CD4-positive, alpha-beta T cell treated with Interleukin-2 at 100 ng/mL for 4 hours (primary cell): ENCODE measurements at regions not wholly inside any gene's neighbourhood (a gene's known extent, or its start where the extent isn't known, plus 50 kb on each side); places are given as distances from the start of the nearest gene placed in this dataset.
"Not testable (repeated sequence)": the region's sequence is repeated elsewhere in the genome, so short reads cannot be mapped to it uniquely, and the experiment has no call there.

Source experiments
- DNase-seq: peaks from one replicate; pipeline ENCODE4 v3.0.0-alpha.2; 2020; ENCODE audit warnings: low spot score

DNA sequence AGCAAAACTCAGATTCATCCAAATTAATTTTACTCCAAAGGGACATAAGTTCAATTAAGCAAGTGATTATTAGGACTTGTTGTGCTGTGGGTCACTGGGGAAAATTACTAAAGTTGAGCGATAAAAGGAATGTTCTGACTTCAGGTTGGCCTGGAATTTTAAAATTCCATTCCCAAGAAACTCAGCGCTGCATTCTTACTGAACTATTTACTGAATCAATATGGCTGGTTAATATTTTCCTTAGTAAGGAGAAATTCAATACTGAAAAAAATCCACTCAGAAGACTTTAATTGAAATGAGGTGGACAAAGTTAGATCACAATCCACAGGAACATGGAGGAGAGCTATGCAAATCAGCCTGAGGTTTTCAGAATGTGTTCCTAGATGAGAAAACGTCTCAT, 578.9 kb upstream of the NR5A2 start:
- DNase-seq, result no peak

DNA sequence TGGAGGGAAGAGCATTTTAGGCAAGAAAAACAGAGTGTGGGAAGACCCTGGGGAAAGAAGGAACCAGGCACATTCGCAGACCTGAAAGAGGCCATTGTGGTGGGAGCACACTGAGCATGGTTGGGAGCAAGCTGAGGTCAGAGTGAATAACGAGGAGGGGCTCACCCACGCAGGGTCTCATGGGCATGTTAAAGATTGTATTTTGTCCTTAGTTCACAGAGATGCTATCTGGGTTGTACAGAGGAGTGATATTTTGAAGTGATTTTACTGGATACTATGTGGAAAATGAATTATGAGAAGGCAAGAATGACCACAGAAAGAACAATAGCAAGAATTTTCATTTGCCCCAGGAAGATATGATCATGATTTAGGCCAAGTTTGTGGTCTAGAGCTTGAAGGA, 578.3 kb upstream of the NR5A2 start:
- no peak for DNase-seq

DNA sequence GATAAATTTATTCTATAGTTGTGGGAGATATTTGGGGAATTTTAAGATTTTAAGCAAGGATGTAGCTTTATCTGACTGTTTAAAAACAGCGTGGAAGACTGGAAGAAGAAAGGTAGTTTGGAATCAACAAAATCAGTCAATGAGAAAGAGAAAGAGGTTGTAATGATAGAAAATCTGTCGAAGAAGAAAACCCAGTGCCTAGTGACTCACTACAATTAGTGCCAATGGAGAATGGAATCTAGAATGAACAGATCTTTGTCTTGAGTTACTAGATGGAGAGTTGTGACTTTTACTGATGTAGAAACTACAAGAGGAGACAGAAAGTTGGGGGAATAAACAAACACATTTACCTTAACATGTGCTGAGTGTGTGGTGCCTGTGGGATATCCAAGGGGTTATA, 577.8 kb upstream of the NR5A2 start:
- DNase-seq, result no peak

DNA sequence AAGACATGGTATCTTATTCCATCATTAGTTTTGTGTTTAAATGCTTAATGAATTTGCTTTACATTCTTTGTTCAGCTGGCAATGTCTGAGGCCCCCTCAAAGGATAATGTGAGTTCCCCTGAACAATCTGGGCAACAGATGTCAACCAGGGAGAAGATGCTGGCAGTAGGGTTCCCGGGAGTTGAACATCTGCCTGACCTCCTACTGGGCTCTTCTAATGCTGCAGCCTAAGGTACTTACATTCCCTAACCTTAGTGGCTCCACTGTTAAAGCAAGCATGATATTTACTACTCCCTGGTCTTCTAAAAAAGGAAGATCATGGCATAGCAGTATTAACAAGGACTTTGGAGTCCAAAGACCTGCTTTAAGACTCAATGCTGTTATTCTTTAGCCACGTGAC, 574.9 kb upstream of the NR5A2 start:
- no peak for DNase-seq

DNA sequence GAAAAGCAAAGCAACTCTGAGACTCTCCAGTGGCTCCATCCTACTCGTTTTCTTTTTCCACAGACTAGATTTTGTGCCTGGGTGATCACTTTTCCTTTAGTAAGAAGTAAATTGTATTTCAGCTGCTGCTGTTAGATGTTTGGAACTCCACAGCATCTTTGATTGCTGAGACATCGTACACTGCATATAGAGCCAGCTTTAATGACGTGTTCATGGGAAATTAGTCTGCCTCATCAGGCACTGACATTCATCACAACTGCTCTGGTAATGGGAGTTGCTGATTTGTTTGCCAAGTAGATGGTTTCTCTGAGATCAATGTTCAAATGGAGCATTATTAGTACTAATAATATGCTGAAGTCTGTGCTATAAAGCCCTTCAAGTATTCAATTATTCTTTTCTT, 573.8 kb upstream of the NR5A2 start:
- DNase-seq, result no peak

DNA sequence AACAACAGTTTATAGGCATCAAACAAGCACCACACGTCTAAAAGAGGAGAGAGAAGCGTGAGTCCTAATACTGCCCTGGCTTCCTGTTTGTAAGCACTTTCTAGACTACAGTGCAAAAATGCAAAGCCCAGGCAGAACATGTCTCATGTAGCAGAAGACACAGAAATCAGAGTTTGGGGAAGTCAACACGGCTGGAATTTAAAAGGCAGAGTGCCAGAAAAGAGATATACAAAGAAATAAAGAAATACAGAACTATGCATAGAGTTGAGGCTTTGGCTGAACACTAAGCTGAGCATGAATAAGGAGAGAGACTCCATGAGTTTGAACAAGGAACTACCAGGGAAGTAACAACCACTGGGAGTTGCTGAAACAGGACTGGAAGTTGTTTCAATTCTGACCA, 566.6 kb upstream of the NR5A2 start:
- no peak for DNase-seq

DNA sequence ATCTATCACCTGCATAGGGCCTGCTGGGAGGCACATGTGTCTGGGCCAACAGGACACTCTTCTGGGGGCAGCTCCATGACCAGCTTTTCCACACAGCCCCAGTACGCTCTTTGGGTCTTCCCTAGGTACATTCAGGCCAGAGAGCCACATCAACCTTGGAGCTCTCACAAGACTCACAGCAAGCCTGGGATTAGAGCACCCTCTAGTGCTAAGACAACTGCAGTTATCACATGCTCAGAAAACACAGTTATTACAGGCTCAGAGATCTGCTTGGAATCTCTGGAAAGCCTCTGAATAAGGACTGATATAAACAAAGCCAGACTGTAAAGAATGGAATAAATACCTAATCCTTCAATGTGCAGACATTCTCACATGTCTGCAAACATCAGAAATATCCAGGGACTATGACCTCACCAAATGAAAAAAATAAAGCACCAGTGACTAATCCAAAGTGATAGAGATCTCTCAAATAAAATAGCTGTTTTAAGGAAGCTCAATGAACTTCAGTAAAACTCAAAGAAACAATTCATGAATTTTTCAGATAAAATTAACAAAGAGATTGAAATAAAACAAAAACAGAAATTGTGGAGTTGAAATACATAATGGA, 563.9 kb upstream of the NR5A2 start:
- no peak for DNase-seq

DNA sequence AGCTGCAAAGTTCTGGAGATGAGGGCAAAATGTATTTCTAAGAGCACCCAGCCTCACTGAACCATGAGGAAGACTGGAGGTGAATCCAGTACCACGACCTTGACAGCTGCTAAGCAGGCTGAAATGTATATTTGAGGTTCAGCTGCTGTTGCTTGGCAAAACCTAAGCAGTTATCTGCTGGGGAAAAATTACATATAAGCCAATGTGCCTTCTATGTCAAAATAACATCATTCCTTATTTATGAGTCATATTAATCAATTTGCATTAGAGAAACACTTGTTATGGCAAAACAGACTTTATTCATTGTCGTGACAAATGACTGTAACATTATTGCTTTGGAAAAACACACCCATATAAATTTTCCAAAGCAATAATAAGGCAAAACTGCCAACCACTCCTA, 560.5 kb upstream of the NR5A2 start:
- DNase-seq, result no peak

DNA sequence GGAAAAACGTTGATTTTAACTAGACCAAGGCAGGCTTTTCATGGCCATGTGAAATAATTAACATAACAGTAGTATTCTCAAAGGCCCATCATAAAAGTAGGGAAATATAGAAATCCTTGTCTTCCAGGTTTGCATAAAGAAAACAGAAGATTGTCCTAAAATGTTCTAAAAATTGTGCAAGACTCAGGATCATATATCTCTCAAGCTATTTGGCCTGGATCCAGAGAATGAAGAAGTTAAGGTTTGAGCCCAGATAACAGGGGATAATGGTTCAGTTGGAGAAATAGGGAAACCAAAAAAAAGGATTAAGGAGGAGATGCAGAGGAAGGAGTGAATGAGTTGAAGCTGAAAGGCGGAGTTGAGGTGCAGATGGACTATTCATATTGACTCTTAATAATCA, 555.5 kb upstream of the NR5A2 start:
- DNase-seq, result no peak

DNA sequence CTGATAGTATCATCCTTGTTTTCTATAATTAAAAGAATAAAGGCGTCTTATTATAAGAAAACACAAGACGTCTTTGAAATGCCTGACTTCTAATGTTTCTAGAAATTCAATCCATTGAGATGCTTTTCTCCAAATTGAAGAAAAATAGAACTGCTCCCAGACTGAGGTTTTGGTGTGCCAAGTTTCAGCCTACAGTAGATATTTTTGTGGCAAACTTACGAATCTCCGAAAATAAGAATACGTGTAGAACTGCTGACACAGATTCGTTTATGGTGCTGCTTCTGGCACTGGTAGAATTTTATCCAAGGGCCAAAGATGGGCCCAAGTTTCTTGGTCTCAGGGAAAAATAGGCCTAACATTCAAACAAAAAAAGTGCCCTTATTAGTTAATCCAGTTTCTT, 554.5 kb upstream of the NR5A2 start:
- DNase-seq, result no peak

DNA sequence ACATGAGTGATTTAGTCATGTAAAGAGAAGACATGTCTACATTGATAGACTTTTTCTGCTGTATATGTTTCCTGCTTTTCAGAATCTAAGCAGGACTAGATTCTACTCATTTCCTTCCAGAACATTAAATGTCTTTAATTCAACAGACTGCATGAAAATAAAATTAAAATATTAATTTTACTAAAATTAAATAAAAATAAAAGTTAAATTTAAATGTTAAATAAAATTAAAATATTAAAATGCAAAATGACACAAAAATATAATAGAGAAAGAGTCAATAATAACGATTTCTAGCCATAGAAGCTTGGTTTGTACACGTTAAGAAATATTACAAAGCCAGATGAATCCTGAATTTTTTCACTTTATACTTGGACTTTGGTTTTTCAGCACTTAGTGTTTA, 552.8 kb upstream of the NR5A2 start:
- no peak for DNase-seq

DNA sequence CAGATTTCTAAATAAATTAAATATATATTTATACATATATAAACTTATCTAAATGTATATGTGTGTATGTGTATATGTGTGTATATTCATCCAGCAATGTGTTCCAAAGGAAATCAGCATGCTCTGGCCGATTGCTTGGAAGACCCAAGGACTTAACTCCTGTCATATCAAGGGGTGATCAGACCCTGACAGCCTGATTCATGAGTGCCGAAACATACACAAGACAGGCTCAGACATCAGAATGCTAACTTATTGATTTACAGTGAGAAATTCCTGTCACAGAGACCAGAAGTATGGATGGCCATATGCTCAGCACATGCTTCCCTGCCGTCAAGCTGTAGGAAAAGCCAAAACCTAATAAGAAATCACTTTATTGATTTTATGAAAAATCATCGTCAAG, 545.1 kb upstream of the NR5A2 start:
- DNase-seq, result no peak

DNA sequence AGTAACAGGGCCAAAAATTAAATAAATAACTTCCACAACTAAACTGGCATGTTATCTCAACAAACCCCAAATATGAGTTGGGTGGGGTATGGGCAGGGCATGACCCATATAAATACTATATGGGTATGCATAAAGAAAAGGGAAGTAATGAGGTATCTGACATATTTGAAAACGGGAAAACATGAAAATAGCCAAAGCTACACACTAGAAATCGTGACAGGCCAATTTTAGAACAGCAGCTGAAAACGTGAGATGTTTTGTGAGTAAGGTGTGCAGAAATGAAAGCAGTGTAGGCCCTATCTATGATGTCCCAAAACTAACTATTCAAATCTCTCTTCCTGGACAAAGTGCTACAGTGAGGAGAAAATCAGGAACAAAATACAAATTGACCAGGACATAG, 537.9 kb upstream of the NR5A2 start:
- DNase-seq, result no peak

DNA sequence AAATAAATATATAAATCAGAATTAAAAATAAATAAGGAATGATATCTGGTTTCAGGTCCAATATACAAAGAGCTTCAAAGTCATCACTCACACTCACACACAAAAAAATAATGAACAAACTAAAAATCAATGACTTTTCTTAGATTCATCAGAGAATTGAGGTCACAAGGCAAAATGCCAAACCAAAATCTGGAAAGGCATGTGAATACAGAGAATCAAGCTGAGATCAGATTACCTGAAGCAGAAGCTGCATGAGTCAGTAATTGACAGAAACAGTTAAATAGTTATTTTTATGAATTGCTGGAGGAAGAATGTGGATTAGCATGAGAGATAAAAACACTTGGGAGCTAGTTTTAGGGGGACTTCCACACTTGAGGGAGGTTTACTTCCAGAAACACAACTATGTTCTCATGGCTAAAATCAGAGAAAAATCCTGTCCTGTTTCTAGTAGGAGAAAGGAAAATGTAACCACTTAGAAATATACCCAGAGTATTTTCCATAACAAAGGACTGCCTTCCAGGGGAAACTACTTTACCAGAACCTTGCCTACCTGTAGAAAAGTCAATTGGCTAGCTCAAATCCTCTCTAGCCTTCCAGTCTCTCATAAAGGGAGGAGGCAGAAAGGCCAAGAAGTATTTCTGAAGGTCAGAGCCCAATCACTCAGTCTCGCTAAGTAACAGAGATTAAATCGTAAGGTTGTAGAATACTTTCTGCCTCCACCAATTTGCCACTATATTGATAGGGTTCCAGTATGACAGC, 536.6 kb upstream of the NR5A2 start:
- no peak for DNase-seq

DNA sequence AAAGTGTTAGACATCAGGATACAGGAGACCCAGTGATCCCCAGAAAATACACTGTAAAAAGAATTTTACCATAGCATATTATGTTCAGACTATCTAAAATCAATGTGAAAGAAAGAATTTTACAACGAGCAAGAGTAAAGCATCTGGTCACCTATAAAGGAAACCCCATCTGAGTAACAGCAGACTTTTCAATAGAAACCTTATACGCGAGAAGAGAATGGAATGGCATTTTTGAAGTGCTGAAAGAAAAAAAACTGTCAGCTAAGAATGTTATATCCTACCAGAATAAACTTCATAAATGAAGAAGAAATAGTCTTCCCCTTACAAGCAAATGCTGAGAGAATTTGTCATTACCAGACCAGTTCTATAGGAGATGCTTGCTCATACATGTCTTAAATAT, 532.1 kb upstream of the NR5A2 start:
- no peak for DNase-seq

DNA sequence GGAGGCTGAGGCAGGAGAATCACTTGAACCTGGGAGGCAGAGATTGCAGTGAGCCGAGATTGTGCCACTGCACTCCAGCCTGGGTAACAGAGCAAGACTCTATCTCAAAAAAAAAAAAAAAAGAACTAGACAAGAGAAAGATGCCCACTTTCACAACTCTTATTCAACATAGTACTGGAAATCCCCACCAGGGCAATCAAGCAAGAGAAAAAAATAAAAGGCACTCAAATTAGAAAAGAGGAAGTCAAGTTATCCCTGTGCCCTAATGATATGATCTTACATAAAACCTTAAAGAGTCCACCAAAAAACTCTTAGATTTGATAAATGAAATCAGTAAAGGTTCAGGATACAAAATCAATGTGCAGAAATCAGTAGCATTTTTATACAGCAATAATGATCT, 528.7 kb upstream of the NR5A2 start:
- DNase-seq, result not testable (repeated sequence)

DNA sequence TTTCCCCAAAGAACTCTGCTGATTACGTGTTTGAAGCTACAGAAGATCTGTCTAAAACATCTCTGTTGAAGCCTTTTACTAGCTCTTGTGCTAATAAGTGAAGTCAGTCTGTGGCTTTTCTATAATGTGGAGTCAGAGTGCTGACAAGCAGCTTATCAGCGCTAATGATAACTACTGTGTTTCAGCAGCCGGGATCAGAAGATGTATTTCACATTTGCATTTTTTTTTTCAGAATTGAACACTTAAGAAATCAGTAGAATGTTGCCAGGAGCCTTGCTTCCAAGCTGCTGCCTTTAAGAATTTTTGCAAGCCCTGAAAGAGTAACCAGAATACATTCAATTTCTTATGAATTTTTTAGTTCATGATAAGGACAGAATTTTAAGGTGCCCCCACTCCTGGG, 519.4 kb upstream of the NR5A2 start:
- no peak for DNase-seq

DNA sequence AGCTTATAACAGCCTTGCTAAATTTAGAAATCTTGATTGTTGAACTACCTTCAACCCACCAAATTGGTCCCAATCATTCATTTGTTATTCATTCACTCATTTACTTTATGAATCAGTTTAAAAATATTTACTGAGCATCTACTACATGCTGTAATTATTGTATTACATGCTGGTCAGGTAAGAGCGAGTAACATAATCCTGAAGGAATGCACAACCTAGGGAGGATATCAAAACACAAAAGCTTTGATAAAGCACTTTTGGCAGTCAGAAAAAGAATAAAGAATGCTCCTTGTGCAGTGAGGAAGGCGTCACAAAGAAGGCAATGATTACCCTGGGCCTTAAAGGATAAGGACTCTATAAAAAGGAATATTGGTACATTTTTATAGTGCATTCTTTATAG, 518.9 kb upstream of the NR5A2 start:
- DNase-seq, result no peak

DNA sequence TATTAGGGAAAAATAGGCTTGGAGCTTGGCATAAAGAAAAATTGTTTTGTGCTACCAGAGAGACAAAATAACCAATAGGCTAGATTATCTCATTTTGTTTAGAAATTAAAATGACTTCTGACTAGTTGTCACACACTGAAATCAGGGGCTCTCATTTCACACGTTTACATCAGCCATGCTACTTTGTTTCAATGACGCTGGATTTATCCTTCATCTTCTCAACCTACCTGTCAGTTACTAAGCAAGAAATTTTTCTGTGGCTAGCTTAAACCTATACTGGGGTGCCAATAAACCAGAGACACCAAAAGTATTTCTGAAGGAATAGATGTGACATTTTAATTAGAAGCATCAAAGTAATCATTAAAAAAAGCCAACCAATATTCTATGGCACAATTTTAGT, 518.1 kb upstream of the NR5A2 start:
- no peak for DNase-seq

DNA sequence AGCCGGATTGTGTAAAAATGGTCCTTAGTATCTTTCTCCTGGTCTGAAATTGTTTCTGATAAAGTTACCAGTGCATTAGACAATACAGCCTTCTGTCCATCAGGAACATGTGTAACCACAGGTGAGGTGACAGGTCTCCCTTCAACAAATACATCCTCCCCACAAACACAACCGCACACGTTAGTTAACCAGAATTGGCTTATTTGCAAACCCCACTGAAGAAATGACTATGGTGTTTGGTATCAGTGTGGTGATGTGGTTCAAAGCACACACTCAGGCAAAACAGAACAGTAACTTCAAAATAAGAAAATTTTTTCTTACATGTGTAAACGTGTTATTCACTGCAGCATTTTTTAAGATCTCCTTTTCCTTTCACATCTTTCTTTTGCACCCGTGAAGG, 517.2 kb upstream of the NR5A2 start:
- DNase-seq, result no peak

DNA sequence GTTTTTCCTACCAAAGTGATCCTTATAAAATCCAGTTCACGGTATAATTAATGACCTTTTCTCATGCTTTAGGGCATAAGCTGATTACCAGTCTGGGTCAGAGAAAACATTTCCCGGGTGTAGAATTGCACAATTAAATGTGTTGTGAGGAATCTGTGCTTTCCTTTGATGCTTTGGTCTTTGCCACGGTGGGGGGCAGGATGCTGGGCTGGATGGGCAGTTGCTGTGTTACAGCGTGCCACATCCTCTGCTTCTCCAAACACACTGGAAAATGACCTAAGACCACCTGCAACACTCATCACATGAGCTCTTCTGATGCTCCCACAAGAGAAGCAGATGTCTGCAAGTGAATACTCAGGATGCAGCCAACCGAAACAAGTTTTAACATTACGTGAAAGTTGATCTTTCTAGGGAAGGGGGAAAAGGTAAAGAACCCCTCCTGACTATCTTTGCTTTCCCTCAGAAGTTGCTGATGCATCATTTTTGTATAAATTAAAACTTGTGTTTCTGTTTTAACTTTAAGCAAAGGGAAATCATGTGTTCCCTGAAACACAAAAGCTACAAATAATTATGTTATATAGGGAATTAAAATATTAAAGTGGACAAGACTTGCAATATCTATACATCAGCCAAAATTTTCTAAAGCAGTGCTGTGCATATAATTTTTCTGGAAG, 515.3 kb upstream of the NR5A2 start:
- no peak for DNase-seq

DNA sequence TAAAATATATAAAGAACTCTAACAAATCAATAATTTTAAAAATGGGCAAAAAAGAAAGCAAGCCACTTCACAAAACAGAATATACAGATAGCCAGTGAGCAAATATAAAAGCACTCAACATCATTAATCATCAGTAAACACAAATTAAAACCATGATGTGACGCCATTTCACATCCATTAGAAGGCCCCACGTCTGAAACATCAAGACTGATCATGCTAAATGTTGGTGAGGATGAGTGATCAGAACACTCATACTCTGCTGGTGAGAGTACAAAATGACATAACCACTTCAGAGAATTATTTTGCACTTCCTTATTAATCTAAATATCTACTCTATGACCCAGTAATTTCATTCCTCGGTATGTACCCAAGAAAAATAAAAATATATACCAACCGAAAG, 512.2 kb upstream of the NR5A2 start:
- DNase-seq, result no peak

DNA sequence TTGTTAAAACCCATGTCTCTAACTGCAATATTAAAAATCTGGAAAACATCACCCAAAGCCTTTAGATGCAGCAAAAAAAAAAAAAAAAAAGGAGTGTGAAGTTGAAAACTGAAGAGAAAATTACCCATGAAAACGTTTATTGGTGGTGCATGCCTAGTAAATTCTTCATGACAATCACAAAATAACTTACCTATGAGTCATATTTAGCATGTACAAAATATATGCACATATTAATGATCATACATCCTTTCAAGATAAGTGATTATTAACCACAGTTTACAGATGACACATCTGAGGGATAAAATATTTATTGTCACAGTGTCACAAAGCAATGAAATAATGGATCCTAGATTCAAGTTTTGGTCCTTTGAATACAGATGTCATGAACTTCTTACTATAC, 505.2 kb upstream of the NR5A2 start:
- no peak for DNase-seq

DNA sequence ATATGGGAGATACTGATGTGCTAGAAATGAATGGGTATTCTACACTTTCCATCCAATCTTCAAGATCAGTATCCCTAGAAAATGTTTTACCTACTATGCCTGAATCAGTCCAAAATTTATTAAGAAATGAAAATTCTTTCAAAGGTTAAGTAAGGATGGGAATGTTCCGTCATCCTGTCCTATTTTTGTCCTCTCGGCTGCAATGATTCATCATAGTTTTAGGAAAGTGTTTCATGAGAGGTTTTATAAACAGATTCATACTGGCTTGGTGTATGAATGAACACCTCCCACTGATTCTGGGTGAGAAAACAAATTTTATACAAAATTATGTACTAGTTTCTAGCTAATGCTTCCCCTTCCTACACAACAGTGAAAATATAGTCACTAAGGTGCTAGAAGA, 504.6 kb upstream of the NR5A2 start:
- no peak for DNase-seq
